ENCODE measurements at regions not wholly inside any gene's neighbourhood (a gene's known extent, or its start where the extent isn't known, plus 50 kb on each side); places are given as distances from the start of the nearest gene placed in this dataset.
"Not testable (repeated sequence)": the region's sequence is repeated elsewhere in the genome, so short reads cannot be mapped to it uniquely, and the experiment has no call there.

GRCh38 chr2:131639001-131639620 lies 111.4 kb downstream of the CCDC74A start:
- TF ChIP-seq CTCF (conservative IDR thresholded peaks at IDR 0.05); ZFX (IDR thresholded peaks at IDR 0.05): not testable (repeated sequence)

All from C4-2B (cell line).